HEK293 (cell line): ENCODE measurements at regions not wholly inside any gene's neighbourhood (a gene's known extent, or its start where the extent isn't known, plus 50 kb on each side); places are given as distances from the start of the nearest gene placed in this dataset.

Experiments
- CTCF ChIA-PET: fragments of 350-600 bp; formaldehyde crosslinking; extraction: SDS; loops from one replicate; lab custom pipeline; 2021; ENCODE audit warnings: antibody characterized with exemption; lab: Yijun Ruan, JAX
- POLR2A ChIA-PET: fragments of 300-600 bp; formaldehyde crosslinking; extraction: SDS; loops from one replicate; lab custom pipeline; 2020; ENCODE audit warnings: antibody characterized with exemption, inconsistent platforms; lab: Yijun Ruan, JAX
- H3K27ac ChIP-seq: fragments of 200-500 bp; sonication (Bioruptor generic); 2 replicates; pipeline ENCODE4 v1.5.1; 2014; ENCODE audit warnings: low read depth, low read length, control low read depth, inconsistent platforms; ENCODE audit errors: extremely low read depth
- H3K36me3 ChIP-seq, 2 experiments: fragments of 200-500 bp in 1 of 2; sonication (Bioruptor generic) in 1 of 2; 1 replicate in 1 of 2; 2 replicates in 1 of 2; pipeline ENCODE4 v1.5.1; 2014 to 2017; ENCODE audit warnings: inconsistent platforms in 2 of 2, low read length in 2 of 2; ENCODE audit not compliant: control insufficient read depth in 2 of 2, insufficient read depth in 1 of 2
- H3K4me1 ChIP-seq: fragments of 200-500 bp; sonication (Bioruptor generic); 2 replicates; pipeline ENCODE4 v1.5.1; 2014; ENCODE audit warnings: mild to moderate bottlenecking, low read length, inconsistent platforms; ENCODE audit not compliant: control insufficient read depth, insufficient read depth
- H3K4me3 ChIP-seq: 2 replicates; pipeline ENCODE4 v1.5.1; 2011; ENCODE audit warnings: low read depth, mild to moderate bottlenecking, control low read depth, low read length, moderate library complexity
- H3K9me3 ChIP-seq: fragments of 200-500 bp; sonication (Bioruptor generic); 2 replicates; pipeline ENCODE4 v1.5.1; 2014; ENCODE audit warnings: low read depth, low read length, inconsistent platforms; ENCODE audit not compliant: control insufficient read depth, insufficient read depth
- AEBP2 ChIP-seq: fragments of 450-650 bp; formaldehyde crosslinking; IDR thresholded peaks from 2 replicates; pipeline ENCODE4 v1.5.1; 2016; ENCODE audit warnings: missing biosample characterization, missing genetic modification characterization, borderline replicate concordance
- BCL11A ChIP-seq: fragments of 450-650 bp; formaldehyde crosslinking; IDR thresholded peaks from 2 replicates; pipeline ENCODE4 v1.5.1; 2016; ENCODE audit warnings: low read depth, missing biosample characterization, missing genetic modification characterization
- CTCF ChIP-seq: fragments of 450-650 bp; formaldehyde crosslinking; IDR thresholded peaks from 2 replicates; pipeline ENCODE4 v1.5.1; 2016; ENCODE audit warnings: missing biosample characterization, missing genetic modification characterization
- FEZF1 ChIP-seq: fragments of 450-650 bp; formaldehyde crosslinking; IDR thresholded peaks from 2 replicates; pipeline ENCODE4 v1.5.1; 2016; ENCODE audit warnings: missing biosample characterization, missing genetic modification characterization
- GFI1B ChIP-seq: fragments of 450-650 bp; formaldehyde crosslinking; IDR thresholded peaks from 2 replicates; pipeline ENCODE4 v1.5.1; 2016; ENCODE audit warnings: missing biosample characterization, missing genetic modification characterization
- GLI4 ChIP-seq: fragments of 450-650 bp; formaldehyde crosslinking; IDR thresholded peaks from 2 replicates; pipeline ENCODE4 v1.5.1; 2016; ENCODE audit warnings: missing biosample characterization, missing genetic modification characterization
- PRDM1 ChIP-seq: fragments of 450-650 bp; formaldehyde crosslinking; IDR thresholded peaks from 2 replicates; pipeline ENCODE4; 2016; ENCODE audit warnings: missing biosample characterization, missing genetic modification characterization
- PRDM2 ChIP-seq: fragments of 450-650 bp; formaldehyde crosslinking; IDR thresholded peaks from 2 replicates; pipeline ENCODE4 v1.5.1; 2016; ENCODE audit warnings: missing biosample characterization, missing genetic modification characterization, borderline replicate concordance
- TRIM28 ChIP-seq: IDR thresholded peaks from 2 replicates; pipeline ENCODE4 v1.6.1; 2011; ENCODE audit warnings: low read length, control low read depth, borderline replicate concordance
- YY2 ChIP-seq: fragments of 450-650 bp; formaldehyde crosslinking; IDR thresholded peaks from 2 replicates; pipeline ENCODE4 v1.5.1; 2016; ENCODE audit warnings: missing biosample characterization, missing genetic modification characterization
- ZBTB26 ChIP-seq: fragments of 450-650 bp; formaldehyde crosslinking; optimal IDR thresholded peaks from 2 replicates; pipeline ENCODE3; 2016; ENCODE audit warnings: missing biosample characterization, mild to moderate bottlenecking, missing genetic modification characterization
- ZEB2 ChIP-seq: fragments of 450-650 bp; formaldehyde crosslinking; IDR thresholded peaks from 2 replicates; pipeline ENCODE4 v1.5.1; 2016; ENCODE audit warnings: missing biosample characterization, missing genetic modification characterization
- ZNF146 ChIP-seq: fragments of 450-650 bp; formaldehyde crosslinking; IDR thresholded peaks from 2 replicates; pipeline ENCODE4 v1.5.1; 2016; ENCODE audit warnings: missing biosample characterization, missing genetic modification characterization
- ZNF292 ChIP-seq: fragments of 450-650 bp; formaldehyde crosslinking; IDR thresholded peaks from 2 replicates; pipeline ENCODE4 v1.5.1; 2016; ENCODE audit warnings: low read depth, missing biosample characterization, missing genetic modification characterization, borderline replicate concordance
- ZNF324 ChIP-seq: fragments of 450-650 bp; formaldehyde crosslinking; IDR thresholded peaks from 2 replicates; pipeline ENCODE4 v1.5.1; 2016; ENCODE audit warnings: missing biosample characterization, missing genetic modification characterization
- ZNF514 ChIP-seq: fragments of 450-650 bp; formaldehyde crosslinking; IDR thresholded peaks from 2 replicates; pipeline ENCODE4 v1.5.1; 2016; ENCODE audit warnings: missing biosample characterization, missing genetic modification characterization
- ZNF610 ChIP-seq: fragments of 450-650 bp; formaldehyde crosslinking; IDR thresholded peaks from 2 replicates; pipeline ENCODE4 v1.5.1; 2016; ENCODE audit warnings: missing biosample characterization, missing genetic modification characterization, borderline replicate concordance
- ZNF670 ChIP-seq: fragments of 450-650 bp; formaldehyde crosslinking; IDR thresholded peaks from 2 replicates; pipeline ENCODE4 v1.5.1; 2016; ENCODE audit warnings: missing biosample characterization, missing genetic modification characterization, low read depth
- ZNF76 ChIP-seq: fragments of 450-650 bp; formaldehyde crosslinking; IDR thresholded peaks from 2 replicates; pipeline ENCODE4; 2016; ENCODE audit warnings: low read depth, missing biosample characterization, missing genetic modification characterization, borderline replicate concordance
- ZSCAN5A ChIP-seq: fragments of 450-650 bp; formaldehyde crosslinking; IDR thresholded peaks from 2 replicates; pipeline ENCODE4 v1.5.1; 2016; ENCODE audit warnings: missing biosample characterization, missing genetic modification characterization

- TF ChIP-seq PRDM1 (tag by site-specific recombination) (no peak), ZNF324 (tag by site-specific recombination) (no peak), ZNF292 (tag by site-specific recombination) (no peak), GLI4 (no peak)
Observed at GRCh38 chr16:86199182-86199581, 300.2 kb downstream of the IRF8 start (continued).

- H3K27ac ChIP-seq = no peak overlapping the region
- ChIA-PET CTCF (interaction anchor here (0.6 to 0.7 kb wide), 2 partner anchors 73 to 253 kb away, joined by 3 to 6 read pairs; no protein-coding TSS in a partner anchor), POLR2A (no interaction called here)
- no peak for TF ChIP-seq BCL11A (tag by site-specific recombination)
- no peak for TF ChIP-seq ZBTB26 (tag by site-specific recombination)
- TF ChIP-seq PRDM2 (tag by site-specific recombination) = no peak
- no peak for TF ChIP-seq FEZF1 (tag by site-specific recombination)
- TF ChIP-seq YY2 (tag by site-specific recombination) = no peak
- no peak for TF ChIP-seq ZNF610 (tag by site-specific recombination)
- TF ChIP-seq CTCF = no peak
- no peak for TF ChIP-seq ZSCAN5A (tag by site-specific recombination)
- TF ChIP-seq GFI1B = no peak
- no peak for TF ChIP-seq ZNF670
- TF ChIP-seq ZNF514 = no peak
- TF ChIP-seq ZEB2 = no peak
- no peak for TF ChIP-seq TRIM28
- TF ChIP-seq ZNF146 (tag by site-specific recombination) = no peak
- no peak for TF ChIP-seq AEBP2 (tag by site-specific recombination)
- no peak for TF ChIP-seq ZNF76
- no peaks in the 10 kb centered on the region for H3K36me3 ChIP-seq
- H3K9me3 ChIP-seq = no peaks in the 10 kb centered on the region
- H3K4me3 ChIP-seq = no peak overlapping the region
- H3K4me1 ChIP-seq = no peaks in the 10 kb centered on the region; the same call in 1 of the 2 replicates
Observed at GRCh38 chr16:86199871-86200695, 301.1 kb downstream of the IRF8 start.
